HepG2 (cell line): ENCODE measurements at regions not wholly inside any gene's neighbourhood (a gene's known extent, or its start where the extent isn't known, plus 50 kb on each side); places are given as distances from the start of the nearest gene placed in this dataset.

ENCODE experiments used
- ATAC-seq: fragments of 200-7000 bp; cut with Tn5 transposase; 3 replicates; pipeline ENCODE4 v1.9.1; 2020; ENCODE audit warnings: mild to moderate bottlenecking, moderate library complexity
- BruUV-seq: library from RNA; stranded (reverse); fragments of 400-500 nt; replicated peaks from 2 replicates; lab custom pipeline; 2021; lab: Mats Ljungman, UMichigan
- CTCF ChIA-PET: fragments of 300-600 bp; formaldehyde crosslinking; extraction: SDS; loops from one replicate; lab custom pipeline; 2021; ENCODE audit warnings: low total read pairs, inconsistent platforms, low intra/inter-chr PET ratio; lab: Yijun Ruan, JAX
- POLR2A ChIA-PET: fragments of 350-600 bp; sonication (Branson Sonifier 250); formaldehyde crosslinking; loops from one replicate; lab custom pipeline; 2020; ENCODE audit warnings: antibody characterized with exemption, inconsistent platforms; lab: Yijun Ruan, JAX
- DNase-seq: peaks from one replicate; pipeline ENCODE4 v3.0.0-alpha.2; 2015; ENCODE audit warnings: low spot score
- FAIRE-seq: peaks from 3 replicates; lab custom pipeline; 2011; peaks lifted over from hg19 to GRCh38; lab: Jason Lieb, UNC
- H2AFZ ChIP-seq: one replicate; pipeline ENCODE4 v1.6.1; 2011; ENCODE audit warnings: low read length, inconsistent platforms
- H3K27ac ChIP-seq: fragments of 300-600 bp; 3 replicates; pipeline ENCODE4 v1.8.0; 2011; ENCODE audit warnings: mixed run types, mild to moderate bottlenecking, mixed read lengths, low read length, inconsistent platforms; ENCODE audit not compliant: insufficient read depth; ENCODE audit errors: extremely low read length
- H3K27me3 ChIP-seq, 2 experiments: fragments of 200-600 bp in 1 of 2; 2 replicates in 1 of 2; 3 replicates in 1 of 2; pipeline versions ENCODE4 v1.6.0 to v1.8.0; 2011; ENCODE audit warnings: low read length in 2 of 2, mild to moderate bottlenecking in 2 of 2, moderate library complexity in 2 of 2, inconsistent platforms in 1 of 2; ENCODE audit not compliant: insufficient read depth in 2 of 2, control insufficient read depth in 1 of 2
- H3K36me3 ChIP-seq, 2 experiments: fragments of 200-600 bp in 1 of 2; replicated peaks in 1 of 2; 2 replicates in 1 of 2; 3 replicates in 1 of 2; pipeline versions ENCODE4 v1.5.1 to v1.8.0; 2011; ENCODE audit warnings: low read length in 2 of 2, inconsistent platforms in 1 of 2; ENCODE audit not compliant: insufficient read depth in 2 of 2, control insufficient read depth in 1 of 2
- H3K4me1 ChIP-seq: 2 replicates; pipeline ENCODE4 v1.5.1; 2012; ENCODE audit warnings: low read length, inconsistent platforms; ENCODE audit not compliant: insufficient read depth
- H3K4me2 ChIP-seq: 2 replicates; pipeline ENCODE4 v1.6.0; 2011; ENCODE audit warnings: low read depth, low read length, inconsistent platforms
- H3K4me3 ChIP-seq, 3 experiments: fragments of 200-600 bp in 1 of 3; sonication (generic), shearing (Covaris generic) in 1 of 3; replicated peaks in 1 of 3; 2 replicates each; pipeline ENCODE4 v1.5.1; 2011 to 2016; ENCODE audit warnings: low read length in 3 of 3, inconsistent platforms in 2 of 3, low read depth in 2 of 3, mild to moderate bottlenecking in 2 of 3, control low read depth in 1 of 3, mixed read lengths in 1 of 3; ENCODE audit not compliant: insufficient read depth in 1 of 3
- H3K79me2 ChIP-seq: one replicate; pipeline ENCODE4 v1.6.1; 2011; ENCODE audit warnings: low read length, inconsistent platforms; ENCODE audit not compliant: insufficient read depth
- H3K9ac ChIP-seq: 2 replicates; pipeline ENCODE4 v1.6.0; 2011; ENCODE audit warnings: mild to moderate bottlenecking, low read depth, low read length, inconsistent platforms; ENCODE audit not compliant: insufficient read depth
- H3K9me3 ChIP-seq: 2 replicates; pipeline ENCODE4 v1.5.1; 2012; ENCODE audit warnings: mild to moderate bottlenecking, low read length
- H4K20me1 ChIP-seq: 2 replicates; pipeline ENCODE4 v1.6.0; 2011; ENCODE audit warnings: inconsistent platforms, mild to moderate bottlenecking, low read length, moderate library complexity; ENCODE audit not compliant: insufficient read depth
- FOXA1 ChIP-seq, 2 experiments: fragments of 450-650 bp in 1 of 2; sonication (generic) in 1 of 2; formaldehyde crosslinking in 1 of 2; IDR thresholded peaks; 2 replicates each; pipeline versions ENCODE4 v1.4.0 to v1.6.1; 2016 to 2020; ENCODE audit warnings: missing genetic modification reagents in 1 of 2
- FOXO1 ChIP-seq: sonication (generic); formaldehyde crosslinking; IDR thresholded peaks from 2 replicates; pipeline ENCODE4 v1.4.0; 2020; ENCODE audit warnings: missing genetic modification reagents
- JDP2 ChIP-seq: sonication (generic); formaldehyde crosslinking; IDR thresholded peaks from 2 replicates; pipeline ENCODE4 v1.8.1; 2022; ENCODE audit warnings: missing genetic modification reagents, borderline replicate concordance
- JUNB ChIP-seq: sonication (generic); formaldehyde crosslinking; IDR thresholded peaks from 2 replicates; pipeline ENCODE4 v1.8.0; 2022; ENCODE audit warnings: missing genetic modification reagents, mild to moderate bottlenecking, borderline replicate concordance
- KDM4B ChIP-seq: sonication (generic); formaldehyde crosslinking; IDR thresholded peaks from 2 replicates; pipeline ENCODE4 v1.4.0; 2020; ENCODE audit warnings: missing genetic modification reagents
- MAFF ChIP-seq: IDR thresholded peaks from 2 replicates; pipeline ENCODE4 v1.6.1; 2011; ENCODE audit warnings: low read depth, low read length, improper control_type of control experiment
- MAFK ChIP-seq, 2 experiments: IDR thresholded peaks in 1 of 2; conservative IDR thresholded peaks in 1 of 2; 2 replicates each; pipeline ENCODE4 v1.6.1; 2011; ENCODE audit warnings: improper control_type of control experiment in 2 of 2, low read length in 2 of 2
- RFX3 ChIP-seq: IDR thresholded peaks from 2 replicates; pipeline ENCODE4 v1.6.1; 2016; ENCODE audit warnings: missing biosample characterization, missing genetic modification reagents
- ZNF547 ChIP-seq: sonication (generic); formaldehyde crosslinking; IDR thresholded peaks from 2 replicates; pipeline ENCODE4 v1.5.1; 2020; ENCODE audit warnings: mild to moderate bottlenecking, missing genetic modification reagents
- WGBS: methylation state at CpG from one replicate; pipeline ENCODE4 v1.1.6; 2017; ENCODE audit warnings: low lambda C conversion rate; 5-methylcytosine and 5-hydroxymethylcytosine counted together
- in situ Hi-C: cut with HindIII; loops from 2 replicates; pipeline ENCODE4 v1.10.0; 2017; ENCODE audit warnings: low pct_unique_long_range_greater_than_20kb; ENCODE audit not compliant: extremely low pct_ligation_motif_present
- intact Hi-C: fragments of 100-400 bp; cut with micrococcal nuclease; formaldehyde crosslinking; loops from one replicate; pipeline ENCODE4 v1.10.0; 2022; ENCODE audit not compliant: unreplicated experiment
- TF ChIP-seq, protein P1 (sequence below): sonication (generic); formaldehyde crosslinking; IDR thresholded peaks from 2 replicates; pipeline ENCODE4 v1.9.0; 2021; ENCODE audit warnings: missing genetic modification reagents, borderline replicate concordance
- TF ChIP-seq, protein P2 (sequence below): sonication (generic); formaldehyde crosslinking; IDR thresholded peaks from 2 replicates; pipeline ENCODE4 v1.5.0; 2020; ENCODE audit warnings: missing genetic modification reagents

DNA sequence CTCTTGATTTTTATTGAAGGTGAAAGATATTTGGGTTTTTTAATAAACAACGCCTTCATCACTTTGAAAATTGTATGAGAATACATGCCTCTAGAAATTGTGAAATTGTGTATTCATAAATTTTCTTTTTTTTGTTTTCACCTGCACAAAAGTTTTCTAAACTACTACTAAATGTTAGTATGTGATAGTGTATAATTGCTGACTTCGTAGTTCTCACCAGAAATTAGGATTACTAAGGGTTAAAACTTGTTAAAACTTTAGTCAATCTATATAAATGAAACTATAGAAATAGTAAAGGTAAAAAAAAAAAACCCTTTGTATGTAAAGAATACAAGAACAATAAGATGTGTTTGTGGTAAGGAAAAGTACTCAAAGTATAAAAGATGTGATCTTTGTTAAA lies 496.5 kb upstream of the ATP2B1 start:
- ATAC-seq (no peak), FAIRE-seq (no peak), DNase-seq (no peak)
- Histone ChIP-seq H3K36me3 (no peaks in the 10 kb centered on the region), H3K27me3 (no peaks in the 10 kb centered on the region), H3K9me3 (peaks cover 71% of the 10 kb centered on the region), H3K4me3 (no peak overlapping the region), H3K79me2 (no peaks in the 10 kb centered on the region), H3K4me1 (no peaks in the 10 kb centered on the region), H3K9ac (no peak overlapping the region), H4K20me1 (no peaks in the 10 kb centered on the region), H3K4me2 (no peak overlapping the region), H3K27ac (no peak overlapping the region), H2AFZ (no peak overlapping the region)
- in situ Hi-C loops = no loop called here
- intact Hi-C loops = no loop called here
- ChIA-PET CTCF (no interaction called here), POLR2A (no interaction called here)
- 0% methylated on average over 2 of the region's 2 CpGs for WGBS
- TF ChIP-seq MAFK (conservative IDR thresholded peaks at IDR 0.05 in 1 of 2, IDR thresholded peaks at IDR 0.05 in 1 of 2; ENCODE audit: low read length in 2 of 2) = peak; percentile 53 to 64
- TF ChIP-seq JUNB = no peak
- peak; percentile 43; the same call in 1 of the 2 replicates for TF ChIP-seq MAFF
- TF ChIP-seq JDP2 (CRISPR knock-in tag) = no peak
- no peak for TF ChIP-seq ZNF547 (CRISPR knock-in tag)
- TF ChIP-seq KDM4B (CRISPR knock-in tag) = no peak
- TF ChIP-seq FOXA1 (IDR thresholded peaks at IDR 0.05) = no peak
- TF ChIP-seq FOXA1 (CRISPR knock-in tag; IDR thresholded peaks at IDR 0.05) = no peak
- no TSS peak for BruUV-seq

DNA sequence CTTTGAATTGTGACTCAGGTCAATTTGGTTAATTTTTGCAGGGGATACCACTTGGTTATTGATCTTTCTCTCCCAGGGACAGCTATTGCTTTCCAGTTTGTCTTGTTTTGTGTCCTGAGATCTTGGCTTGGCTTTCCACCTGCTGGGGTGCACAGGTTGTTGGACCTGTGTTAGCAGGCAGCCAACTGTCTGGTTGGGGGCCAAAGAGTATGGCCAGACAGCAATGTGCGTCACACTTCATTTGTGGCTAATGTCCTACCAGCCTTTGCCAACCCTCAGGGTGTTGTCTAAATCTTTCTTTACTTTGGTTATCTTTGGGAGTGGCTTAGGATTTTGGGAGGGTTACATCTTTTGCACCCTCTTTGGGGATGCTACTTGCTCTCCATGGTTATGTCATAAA lies 494.9 kb upstream of the ATP2B1 start:
- DNase-seq (no peak), FAIRE-seq (no peak)
- no peaks in the 10 kb centered on the region for H3K79me2 ChIP-seq
- no peak overlapping the region for H3K27ac ChIP-seq
- no peak overlapping the region for H3K9ac ChIP-seq
- no peak overlapping the region for H3K4me2 ChIP-seq
- in situ Hi-C loops = no loop called here
- no peak overlapping the region for H2AFZ ChIP-seq
- TF ChIP-seq FOXO1 (CRISPR knock-in tag) = no peak
- TF ChIP-seq, protein P1, sequence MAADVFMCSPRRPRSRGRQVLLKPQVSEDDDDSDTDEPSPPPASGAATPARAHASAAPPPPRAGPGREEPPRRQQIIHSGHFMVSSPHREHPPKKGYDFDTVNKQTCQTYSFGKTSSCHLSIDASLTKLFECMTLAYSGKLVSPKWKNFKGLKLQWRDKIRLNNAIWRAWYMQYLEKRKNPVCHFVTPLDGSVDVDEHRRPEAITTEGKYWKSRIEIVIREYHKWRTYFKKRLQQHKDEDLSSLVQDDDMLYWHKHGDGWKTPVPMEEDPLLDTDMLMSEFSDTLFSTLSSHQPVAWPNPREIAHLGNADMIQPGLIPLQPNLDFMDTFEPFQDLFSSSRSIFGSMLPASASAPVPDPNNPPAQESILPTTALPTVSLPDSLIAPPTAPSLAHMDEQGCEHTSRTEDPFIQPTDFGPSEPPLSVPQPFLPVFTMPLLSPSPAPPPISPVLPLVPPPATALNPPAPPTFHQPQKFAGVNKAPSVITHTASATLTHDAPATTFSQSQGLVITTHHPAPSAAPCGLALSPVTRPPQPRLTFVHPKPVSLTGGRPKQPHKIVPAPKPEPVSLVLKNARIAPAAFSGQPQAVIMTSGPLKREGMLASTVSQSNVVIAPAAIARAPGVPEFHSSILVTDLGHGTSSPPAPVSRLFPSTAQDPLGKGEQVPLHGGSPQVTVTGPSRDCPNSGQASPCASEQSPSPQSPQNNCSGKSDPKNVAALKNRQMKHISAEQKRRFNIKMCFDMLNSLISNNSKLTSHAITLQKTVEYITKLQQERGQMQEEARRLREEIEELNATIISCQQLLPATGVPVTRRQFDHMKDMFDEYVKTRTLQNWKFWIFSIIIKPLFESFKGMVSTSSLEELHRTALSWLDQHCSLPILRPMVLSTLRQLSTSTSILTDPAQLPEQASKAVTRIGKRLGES (CRISPR knock-in tag) = no peak
- TF ChIP-seq, protein P2, sequence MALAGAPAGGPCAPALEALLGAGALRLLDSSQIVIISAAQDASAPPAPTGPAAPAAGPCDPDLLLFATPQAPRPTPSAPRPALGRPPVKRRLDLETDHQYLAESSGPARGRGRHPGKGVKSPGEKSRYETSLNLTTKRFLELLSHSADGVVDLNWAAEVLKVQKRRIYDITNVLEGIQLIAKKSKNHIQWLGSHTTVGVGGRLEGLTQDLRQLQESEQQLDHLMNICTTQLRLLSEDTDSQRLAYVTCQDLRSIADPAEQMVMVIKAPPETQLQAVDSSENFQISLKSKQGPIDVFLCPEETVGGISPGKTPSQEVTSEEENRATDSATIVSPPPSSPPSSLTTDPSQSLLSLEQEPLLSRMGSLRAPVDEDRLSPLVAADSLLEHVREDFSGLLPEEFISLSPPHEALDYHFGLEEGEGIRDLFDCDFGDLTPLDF (CRISPR knock-in tag) = no peak
- TF ChIP-seq RFX3 (CRISPR knock-in tag) = no peak
- TF ChIP-seq, all 625 proteins: peak for 0
- H3K9me3 ChIP-seq = peaks cover 55% of the 10 kb centered on the region
- intact Hi-C loops = no loop called here
- H3K4me3 ChIP-seq = no peak overlapping the region
- no peaks in the 10 kb centered on the region for H3K4me1 ChIP-seq
- no peaks in the 10 kb centered on the region for H4K20me1 ChIP-seq
- WGBS = 38% methylated on average over 1 of the region's 1 CpG
- BruUV-seq = no TSS peak
- CTCF ChIA-PET = no interaction called here
- ATAC-seq = no peak
- no peaks in the 10 kb centered on the region for H3K36me3 ChIP-seq
- H3K27me3 ChIP-seq = no peaks in the 10 kb centered on the region
- POLR2A ChIA-PET = no interaction called here
